HG03103 (cell line): ENCODE measurements at regions not wholly inside any gene's neighbourhood (a gene's known extent, or its start where the extent isn't known, plus 50 kb on each side); places are given as distances from the start of the nearest gene placed in this dataset.

Source experiments
- ATAC-seq: cut with Tn5 transposase; IDR thresholded peaks from one replicate; pipeline ENCODE4 v1.9.1; 2021; ENCODE audit warnings: low read depth; ENCODE audit not compliant: unreplicated experiment

- no peak for ATAC-seq
Measured at GRCh38 chr20:40249805-40250204, 439.2 kb downstream of the MAFB start.

DNA sequence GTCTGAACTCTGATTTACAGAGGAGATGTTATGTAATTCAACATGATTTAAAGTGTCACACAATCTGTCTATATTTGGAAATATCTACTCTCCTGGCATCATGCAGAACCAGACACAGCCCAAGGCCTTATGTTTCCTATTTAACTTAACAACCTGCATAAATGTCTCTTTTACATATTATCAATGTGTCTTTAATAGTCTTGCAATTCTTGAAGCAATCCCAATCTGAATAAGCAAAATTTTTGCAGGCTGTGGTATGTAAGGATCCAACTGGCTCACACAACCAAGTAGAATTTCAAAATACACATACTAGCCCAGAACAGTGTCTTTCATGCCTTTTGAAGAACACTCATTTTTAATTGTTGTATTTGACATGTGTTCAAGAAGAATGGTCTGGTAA, 443.2 kb downstream of the MAFB start:
- ATAC-seq: no peak

DNA sequence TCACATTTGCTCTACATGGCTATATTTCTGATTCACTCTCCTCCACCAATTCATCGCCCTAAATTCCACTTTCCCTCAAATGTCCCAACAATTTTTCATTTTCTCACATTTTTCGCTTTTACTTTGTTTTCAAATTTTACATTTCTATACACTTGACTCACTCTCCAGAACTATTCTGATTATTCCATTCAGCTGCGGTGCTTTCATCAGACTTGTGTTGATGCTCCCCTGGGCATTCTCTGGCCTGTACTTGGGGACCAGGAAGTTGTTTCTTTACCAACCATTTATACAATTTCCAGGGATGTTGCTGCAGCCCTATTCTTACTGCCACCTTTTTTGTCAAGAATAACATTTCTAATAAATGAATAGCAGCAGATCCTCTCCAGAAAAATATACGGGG, 444.8 kb downstream of the MAFB start:
- no peak for ATAC-seq

DNA sequence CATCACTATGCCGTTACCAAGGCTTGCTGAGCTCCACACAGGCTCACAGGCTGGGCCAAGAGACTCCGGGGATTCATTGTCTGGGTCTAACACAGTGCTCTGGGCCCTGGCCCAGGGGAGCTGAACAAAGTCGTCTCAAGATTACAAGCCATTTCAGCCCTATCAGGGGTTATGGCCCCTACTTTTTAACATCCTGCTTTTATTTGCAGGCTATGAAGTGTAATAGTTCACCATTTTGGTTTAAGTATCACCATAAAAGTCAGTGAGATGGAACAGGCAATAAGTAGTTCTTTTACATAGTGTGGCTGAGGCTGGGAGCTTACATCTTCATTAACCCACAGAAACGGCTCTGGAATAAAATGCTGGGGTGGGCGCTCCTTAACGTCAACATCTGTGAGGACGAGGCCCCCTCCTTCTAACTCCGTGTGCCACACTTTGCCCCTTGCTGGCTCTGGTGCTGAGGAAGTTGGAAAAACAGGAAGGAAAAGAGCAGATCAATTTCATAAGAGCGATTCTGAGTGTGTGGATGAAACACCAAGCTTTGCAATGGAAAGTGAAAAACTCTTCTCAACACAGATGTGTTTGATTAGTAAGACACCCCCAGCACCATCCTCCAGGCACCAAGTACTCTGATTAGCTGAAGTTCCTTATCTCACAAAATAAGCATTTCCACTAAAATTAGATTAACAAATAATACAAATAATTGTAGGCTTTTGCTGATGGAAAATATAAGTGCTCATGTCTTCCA, 447.3 kb downstream of the MAFB start:
- no peak for ATAC-seq

DNA sequence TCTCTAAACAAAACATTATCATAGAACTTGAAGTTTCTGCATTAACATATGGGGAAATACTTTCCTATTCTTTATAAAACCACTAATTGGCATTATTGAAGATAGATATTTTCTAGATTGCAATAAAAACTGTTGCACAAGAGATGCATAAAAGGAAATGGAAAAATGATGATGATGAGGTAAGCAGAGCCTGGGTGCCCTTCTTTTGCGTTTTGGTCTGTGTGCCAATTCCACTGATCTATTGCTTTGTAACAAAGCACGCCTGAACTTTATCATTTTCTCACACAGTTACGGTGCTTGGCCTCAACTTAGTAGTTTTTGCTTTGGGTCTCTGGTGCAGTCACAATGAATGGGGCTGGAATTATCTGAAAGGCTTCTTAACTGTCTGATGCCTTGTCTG, 450.5 kb downstream of the MAFB start:
- ATAC-seq: no peak

GRCh38 chr20:40234593-40234992, 454.4 kb downstream of the MAFB start:
- ATAC-seq: no peak

DNA sequence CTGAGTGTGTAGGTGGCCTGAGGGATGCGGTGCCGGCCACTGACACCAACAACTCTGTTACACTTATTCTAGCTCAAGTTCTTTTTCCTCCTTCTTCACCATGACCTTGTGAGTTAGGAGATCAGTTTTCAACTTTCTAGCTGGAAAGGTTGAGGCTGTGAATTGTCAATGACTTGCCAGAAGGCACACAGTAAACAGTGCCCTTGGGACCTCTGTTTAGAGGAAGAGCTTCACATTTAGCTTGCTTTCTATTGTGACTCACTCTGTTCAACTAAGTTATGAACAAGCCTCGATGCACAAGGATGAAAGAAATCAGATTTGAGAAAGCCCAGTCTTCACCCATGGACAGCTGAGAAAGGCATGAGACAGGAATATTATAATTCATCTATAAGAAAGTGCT, 455.6 kb downstream of the MAFB start:
- no peak for ATAC-seq

- no peak for ATAC-seq
Measured at GRCh38 chr20:40232756-40233155, 456.3 kb downstream of the MAFB start.

DNA sequence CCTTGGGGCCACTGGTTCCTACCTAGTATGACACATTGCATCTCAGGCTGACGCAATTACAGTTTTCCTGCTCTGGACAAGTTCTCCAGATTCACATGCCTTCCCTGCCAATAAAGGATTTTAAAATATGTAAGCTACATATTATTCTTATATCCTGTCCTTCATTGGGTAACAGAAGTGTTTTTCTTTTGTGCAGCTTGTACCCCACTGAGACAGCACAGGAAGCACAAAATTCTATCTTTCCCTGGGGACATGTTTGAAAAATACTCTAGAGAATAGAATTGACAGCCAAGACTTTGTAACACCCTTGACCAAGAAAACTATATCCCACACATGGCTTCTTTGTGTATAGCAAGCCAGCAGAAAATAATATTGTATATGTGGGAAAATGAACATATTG, 456.8 kb downstream of the MAFB start:
- ATAC-seq: no peak

DNA sequence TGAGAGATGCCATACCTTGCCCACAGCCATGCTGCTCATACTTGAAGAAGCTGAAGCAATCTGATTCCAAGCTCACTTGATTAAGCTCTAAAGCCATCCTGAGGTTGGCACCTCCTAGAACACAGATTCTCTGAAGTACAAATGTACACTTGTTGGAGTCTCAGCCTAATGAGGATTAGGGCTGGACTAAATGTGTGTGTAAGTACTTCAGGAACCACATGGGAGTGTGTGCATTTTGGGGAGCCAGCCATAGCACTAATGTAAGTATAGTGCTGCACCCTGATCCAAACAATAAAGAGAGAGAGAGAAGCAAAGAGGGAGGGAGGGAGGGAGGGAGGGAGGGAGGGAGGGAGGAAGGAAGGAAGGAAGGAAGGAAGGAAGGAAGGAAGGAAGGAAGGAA, 458.6 kb downstream of the MAFB start:
- no peak for ATAC-seq

DNA sequence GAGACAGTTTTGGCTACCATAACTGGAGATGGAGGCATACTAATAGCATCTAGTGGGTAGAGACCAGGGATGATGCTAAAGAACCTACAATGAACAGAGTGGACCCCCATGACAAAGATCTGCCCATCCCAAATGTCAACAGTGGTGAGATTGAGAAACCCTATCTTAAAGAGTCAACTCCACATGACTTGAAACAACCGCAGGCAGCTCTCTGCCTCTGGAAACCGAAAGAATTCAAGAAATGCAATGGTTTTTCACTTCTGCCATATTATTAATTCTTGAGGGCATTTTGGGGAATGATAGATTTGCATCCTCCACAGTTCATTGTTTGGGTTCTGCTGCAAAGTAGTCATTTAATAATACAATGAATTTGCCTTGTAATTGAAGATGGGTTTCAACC, 463.4 kb downstream of the MAFB start:
- ATAC-seq: no peak

DNA sequence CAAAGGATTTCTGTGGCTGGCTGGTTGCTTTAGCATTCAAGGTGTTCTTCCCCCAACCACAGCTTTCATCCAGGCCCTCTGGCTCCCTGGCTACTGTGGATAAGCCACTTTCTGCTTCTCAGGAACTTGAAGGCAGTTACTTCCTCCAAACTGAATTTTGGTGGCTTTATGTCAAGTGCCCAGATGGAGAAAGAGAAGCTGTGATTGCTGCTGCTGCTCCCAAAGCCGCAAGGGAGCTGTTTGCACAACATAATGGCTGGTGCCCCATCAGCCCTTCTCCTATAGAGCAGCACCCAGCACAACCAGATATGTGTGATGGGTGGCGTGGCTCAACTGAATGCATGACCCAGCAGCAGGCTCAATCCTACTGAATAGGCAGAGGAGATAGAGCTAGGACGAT, 465.2 kb downstream of the MAFB start:
- no peak for ATAC-seq

GRCh38 chr20:40218971-40219370, 470.1 kb downstream of the MAFB start:
- ATAC-seq: no peak

DNA sequence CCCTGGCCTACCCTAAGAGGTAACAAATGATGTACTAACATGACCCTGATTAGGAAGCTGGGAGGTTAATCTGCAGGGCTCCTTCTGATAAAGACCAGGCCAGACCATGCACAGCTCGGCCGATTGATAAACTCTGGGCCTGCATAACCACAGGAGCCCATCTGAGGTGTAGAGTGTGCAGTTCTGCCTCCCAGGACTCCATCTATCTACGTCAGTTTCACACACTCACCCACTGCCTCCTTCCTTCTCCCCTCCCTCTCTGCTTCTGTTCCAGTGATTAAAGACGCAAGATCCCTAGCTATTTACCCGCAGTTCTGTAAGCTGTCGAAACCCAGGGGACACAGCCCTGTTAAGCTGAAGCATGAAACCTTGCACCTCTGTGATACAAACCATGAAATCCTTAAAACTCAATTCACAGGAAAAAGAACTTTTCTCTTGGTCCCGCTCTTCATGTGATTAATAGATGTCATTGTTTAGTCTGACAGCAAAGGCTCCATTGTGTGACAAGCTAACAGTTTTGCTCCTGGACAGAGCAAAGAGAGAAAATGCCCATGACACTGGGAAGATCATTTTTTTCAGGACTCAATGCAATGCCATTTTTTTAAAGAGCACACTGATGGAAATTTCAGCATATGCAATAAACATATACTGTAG, 470.6 kb downstream of the MAFB start:
- ATAC-seq: no peak

DNA sequence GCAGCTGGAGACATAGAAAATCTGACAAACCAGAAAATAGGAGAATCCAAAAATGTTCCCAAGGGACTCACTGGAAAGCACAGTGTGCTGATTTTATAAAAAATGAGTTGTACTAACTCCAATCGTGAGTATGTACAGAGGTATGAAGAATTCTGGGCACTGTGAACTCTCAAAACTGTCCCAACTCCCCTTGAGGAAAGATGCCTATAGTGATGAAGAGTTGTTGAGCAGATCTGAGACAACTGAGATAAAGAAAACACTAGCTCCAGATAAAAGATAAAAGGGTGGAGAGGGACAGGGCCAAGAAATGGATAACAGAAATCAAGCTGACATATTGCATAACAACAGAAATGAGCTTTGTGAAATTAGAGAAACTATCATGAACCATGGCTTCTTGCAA, 481.4 kb downstream of the MAFB start:
- ATAC-seq: no peak

DNA sequence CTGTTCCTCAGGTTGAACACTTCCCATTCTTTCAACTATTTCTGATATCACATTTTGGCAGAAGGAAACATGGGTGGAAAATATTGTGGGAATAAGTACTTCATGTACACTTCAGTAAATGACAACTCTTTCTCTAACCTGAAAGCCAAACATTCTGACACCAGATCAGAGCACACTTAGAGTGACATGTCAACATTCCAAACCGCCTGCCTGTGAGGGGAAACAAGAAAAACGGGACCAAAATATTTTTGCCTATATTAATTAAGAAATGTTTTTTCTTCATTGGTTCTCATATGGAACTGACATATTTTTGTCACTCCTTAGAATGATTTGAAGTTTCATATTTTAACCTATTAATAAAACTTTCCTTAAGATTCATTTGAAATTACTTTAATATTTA, 483.1 kb downstream of the MAFB start:
- ATAC-seq: no peak

- ATAC-seq: no peak
Measured at GRCh38 chr20:40203032-40203431, 486.0 kb downstream of the MAFB start.

DNA sequence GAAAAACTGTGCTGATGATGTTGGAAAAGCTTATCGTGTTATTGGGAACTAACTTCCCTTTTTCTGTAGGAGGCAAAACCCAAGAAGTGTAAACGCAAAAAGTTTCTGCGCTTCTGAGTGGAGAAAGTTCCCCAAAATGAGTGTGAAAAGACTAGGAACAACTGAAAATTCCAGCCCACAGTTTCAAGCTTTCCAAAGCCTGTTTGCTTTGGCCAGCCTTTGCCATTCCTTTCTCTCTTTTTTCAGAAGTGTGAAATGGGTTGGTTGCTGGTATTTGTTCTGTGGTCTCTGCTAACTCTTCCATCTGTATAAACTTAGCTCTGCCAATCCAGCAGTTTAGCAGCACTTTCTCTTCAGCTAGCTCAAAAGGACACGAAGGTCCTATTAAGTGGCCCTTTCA, 491.3 kb downstream of the MAFB start:
- no peak for ATAC-seq

DNA sequence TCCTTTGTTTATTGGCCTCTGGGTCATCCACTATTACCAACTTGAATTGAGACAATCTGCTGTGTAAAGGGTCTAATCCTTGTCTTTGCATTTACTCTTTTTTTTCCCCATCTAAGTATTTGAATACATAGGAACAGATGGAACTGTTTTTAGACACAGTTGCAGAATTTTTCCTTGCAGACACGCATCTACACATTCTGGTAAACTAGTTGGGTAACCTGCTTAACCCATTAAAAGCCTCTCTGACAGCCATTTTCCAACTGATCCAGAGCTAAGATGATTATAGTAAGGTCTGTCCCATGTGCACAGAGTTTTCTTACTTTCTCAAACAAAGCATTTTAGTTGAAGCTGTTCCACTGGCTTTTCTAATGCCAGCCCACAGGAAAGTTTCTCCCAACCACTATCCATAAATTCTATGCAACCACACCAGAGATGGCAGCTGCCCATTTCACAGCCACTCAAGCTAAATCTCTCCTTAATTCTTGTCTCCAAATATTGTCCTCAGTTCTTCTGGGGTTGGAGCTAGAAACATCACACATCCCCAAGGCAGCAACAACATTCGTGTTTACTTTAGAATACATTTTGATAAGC, 492.1 kb downstream of the MAFB start:
- ATAC-seq: no peak

- ATAC-seq: no peak
Measured at GRCh38 chr20:40195742-40196141, 493.3 kb downstream of the MAFB start.

GRCh38 chr20:40192529-40192928, 496.5 kb downstream of the MAFB start:
- ATAC-seq: no peak

DNA sequence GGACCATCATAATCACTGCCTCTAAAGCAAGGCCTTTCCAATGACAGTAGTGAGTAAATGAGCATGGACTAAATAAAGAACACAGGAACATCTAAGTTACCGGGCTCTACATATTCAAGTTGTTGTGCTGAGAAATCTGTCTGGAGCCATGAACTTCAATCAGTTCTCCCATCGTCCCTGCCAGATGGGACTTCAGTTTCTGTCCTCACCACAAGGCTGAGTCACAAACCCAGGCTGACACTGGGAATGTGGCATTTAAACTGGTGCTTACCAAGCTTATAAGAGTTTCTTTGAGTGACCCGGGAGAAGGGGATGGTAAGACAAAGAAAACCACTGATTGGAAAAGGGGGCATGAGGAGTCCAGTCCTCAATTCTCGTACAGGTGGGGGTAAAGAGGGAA, 497.0 kb downstream of the MAFB start:
- no peak for ATAC-seq
